HEK293T (cell line): ENCODE measurements at regions not wholly inside any gene's neighbourhood (a gene's known extent, or its start where the extent isn't known, plus 50 kb on each side); places are given as distances from the start of the nearest gene placed in this dataset.

Experiments
- BHLHE40 ChIP-seq: fragments of 450-650 bp; IDR thresholded peaks from 2 replicates; pipeline ENCODE4 v1.6.1; 2016; ENCODE audit warnings: mild to moderate bottlenecking, moderate library complexity, borderline replicate concordance
- ELF4 ChIP-seq: fragments of 450-650 bp; IDR thresholded peaks from 2 replicates; pipeline ENCODE4 v1.6.1; 2017; ENCODE audit warnings: antibody characterized with exemption
- FOXA1 ChIP-seq: fragments of 450-650 bp; IDR thresholded peaks from 2 replicates; pipeline ENCODE4 v1.6.1; 2016; ENCODE audit warnings: mild to moderate bottlenecking
- FOXM1 ChIP-seq: fragments of 450-650 bp; IDR thresholded peaks from 2 replicates; pipeline ENCODE4 v1.6.1; 2017; ENCODE audit warnings: mild to moderate bottlenecking, borderline replicate concordance
- LEF1 ChIP-seq: fragments of 450-650 bp; IDR thresholded peaks from 2 replicates; pipeline ENCODE4 v1.6.1; 2017; ENCODE audit warnings: mild to moderate bottlenecking, borderline replicate concordance
- NFRKB ChIP-seq: fragments of 450-650 bp; IDR thresholded peaks from 2 replicates; pipeline ENCODE4 v1.6.1; 2016; ENCODE audit warnings: mild to moderate bottlenecking, moderate library complexity
- PKNOX1 ChIP-seq: fragments of 450-650 bp; IDR thresholded peaks from 2 replicates; pipeline ENCODE4 v1.6.1; 2016
- SUZ12 ChIP-seq: fragments of 450-650 bp; IDR thresholded peaks from 2 replicates; pipeline ENCODE4 v1.6.1; 2016; ENCODE audit warnings: mild to moderate bottlenecking

- no peak for TF ChIP-seq FOXM1
- no peak for TF ChIP-seq SUZ12
- no peak for TF ChIP-seq BHLHE40
- no peak for TF ChIP-seq PKNOX1
- no peak for TF ChIP-seq FOXA1
- no peak for TF ChIP-seq ELF4
- TF ChIP-seq NFRKB, result no peak
- TF ChIP-seq LEF1, result no peak
These were observed 77.7 kb downstream of the NR2F1 start for GRCh38 chr5:93660677-93661076.
